NK-92 (cell line): ENCODE measurements at regions not wholly inside any gene's neighbourhood (a gene's known extent, or its start where the extent isn't known, plus 50 kb on each side); places are given as distances from the start of the nearest gene placed in this dataset.

Source experiments
- DNase-seq: peaks from one replicate; lab custom pipeline; 2025; ENCODE audit not compliant: unreplicated experiment; lab: John Stamatoyannopoulos, UW

- DNase-seq = no peak
Measured at GRCh38 chr13:74973935-74974879, 507.8 kb downstream of the TBC1D4 start.

- DNase-seq = no peak
Measured at GRCh38 chr13:74969419-74969818, 512.5 kb downstream of the TBC1D4 start.

GRCh38 chr13:74966814-74967424 lies 515.0 kb downstream of the TBC1D4 start:
- DNase-seq = no peak

- no peak for DNase-seq
Measured at GRCh38 chr13:74966275-74966674, 515.7 kb downstream of the TBC1D4 start.

- no peak for DNase-seq
Measured at GRCh38 chr13:74945637-74946036, 536.3 kb downstream of the TBC1D4 start.

- DNase-seq = no peak
Measured at GRCh38 chr13:74931698-74932433, 550.1 kb downstream of the TBC1D4 start.

- DNase-seq = no peak
Measured at GRCh38 chr13:74930402-74931165, 551.4 kb downstream of the TBC1D4 start.

- no peak for DNase-seq
Measured at GRCh38 chr13:74929436-74929835, 552.5 kb downstream of the TBC1D4 start.

- DNase-seq = no peak
Measured at GRCh38 chr13:74927823-74928222, 554.1 kb downstream of the TBC1D4 start.

- DNase-seq = no peak
Measured at GRCh38 chr13:74922963-74923362, 559.0 kb downstream of the TBC1D4 start.

GRCh38 chr13:74921326-74921725 lies 560.6 kb downstream of the TBC1D4 start:
- DNase-seq = no peak

GRCh38 chr13:74920920-74921319 lies 561.0 kb downstream of the TBC1D4 start:
- no peak for DNase-seq

GRCh38 chr13:74920361-74920760 lies 561.6 kb downstream of the TBC1D4 start:
- no peak for DNase-seq

- no peak for DNase-seq
Measured at GRCh38 chr13:74919914-74920313, 562.1 kb downstream of the TBC1D4 start.

- DNase-seq = no peak
Measured at GRCh38 chr13:74912898-74913297, 569.1 kb downstream of the TBC1D4 start.

GRCh38 chr13:74910415-74910814 lies 571.6 kb downstream of the TBC1D4 start:
- no peak for DNase-seq

- no peak for DNase-seq
Measured at GRCh38 chr13:74907788-74908187, 574.2 kb downstream of the TBC1D4 start.

GRCh38 chr13:74904556-74904955 lies 577.4 kb downstream of the TBC1D4 start:
- DNase-seq = no peak

GRCh38 chr13:74895042-74895796 lies 586.8 kb downstream of the TBC1D4 start:
- DNase-seq = no peak

GRCh38 chr13:74892096-74892495 lies 589.9 kb downstream of the TBC1D4 start:
- DNase-seq = no peak
